ENCODE measurements at regions not wholly inside any gene's neighbourhood (a gene's known extent, or its start where the extent isn't known, plus 50 kb on each side); places are given as distances from the start of the nearest gene placed in this dataset.

GRCh38 chr11:81004576-81004975, 1563.7 kb upstream of the TENM4 start:
- Histone ChIP-seq H3K27me3 (ENCODE audit: insufficient read depth, poor library complexity, severe bottlenecking) (no peaks in the 10 kb centered on the region), H3K4me3 (replicated peaks; ENCODE audit: insufficient read depth, low read length) (no peak overlapping the region), H3K27ac (replicated peaks) (no peak overlapping the region)
- no peak for DNase-seq (ENCODE audit: low read depth in 1 of 2, low spot score in 1 of 2)
- TF ChIP-seq GABPA (IDR thresholded peaks at IDR 0.05; ENCODE audit: low read depth) (no peak), SPI1 (IDR thresholded peaks at IDR 0.05; ENCODE audit: borderline replicate concordance, low read depth) (no peak), POLR2AphosphoS5 (IDR thresholded peaks at IDR 0.05; ENCODE audit: low read depth) (no peak), CTCF (IDR thresholded peaks at IDR 0.05; ENCODE audit: insufficient read depth, low read length) (no peak), REST (IDR thresholded peaks at IDR 0.05; ENCODE audit: insufficient replicate concordance, low read depth) (no peak)

GRCh38 chr11:81002374-81002773, 1561.5 kb upstream of the TENM4 start:
- Histone ChIP-seq H3K27me3 (ENCODE audit: insufficient read depth, poor library complexity, severe bottlenecking) (no peaks in the 10 kb centered on the region), H3K27ac (replicated peaks) (no peak overlapping the region), H3K4me3 (replicated peaks; ENCODE audit: insufficient read depth, low read length) (no peak overlapping the region)
- no peak for TF ChIP-seq SPI1 (IDR thresholded peaks at IDR 0.05; ENCODE audit: borderline replicate concordance, low read depth)
- TF ChIP-seq CTCF (IDR thresholded peaks at IDR 0.05; ENCODE audit: insufficient read depth, low read length): no peak
- TF ChIP-seq REST (IDR thresholded peaks at IDR 0.05; ENCODE audit: insufficient replicate concordance, low read depth): no peak
- TF ChIP-seq POLR2AphosphoS5 (IDR thresholded peaks at IDR 0.05; ENCODE audit: low read depth): no peak
- TF ChIP-seq GABPA (IDR thresholded peaks at IDR 0.05; ENCODE audit: low read depth): no peak
- no peak for DNase-seq (ENCODE audit: low read depth in 1 of 2, low spot score in 1 of 2)

- no peaks in the 10 kb centered on the region for H3K27me3 ChIP-seq (ENCODE audit: insufficient read depth, poor library complexity, severe bottlenecking)
- no peak overlapping the region for H3K27ac ChIP-seq (replicated peaks)
- no peak overlapping the region for H3K4me3 ChIP-seq (replicated peaks; ENCODE audit: insufficient read depth, low read length)
- no peak for TF ChIP-seq POLR2AphosphoS5 (IDR thresholded peaks at IDR 0.05; ENCODE audit: low read depth)
- TF ChIP-seq REST (IDR thresholded peaks at IDR 0.05; ENCODE audit: insufficient replicate concordance, low read depth): no peak
- no peak for TF ChIP-seq SPI1 (IDR thresholded peaks at IDR 0.05; ENCODE audit: borderline replicate concordance, low read depth)
- no peak for TF ChIP-seq GABPA (IDR thresholded peaks at IDR 0.05; ENCODE audit: low read depth)
- DNase-seq (ENCODE audit: low read depth in 1 of 2, low spot score in 1 of 2): no peak
Measured at GRCh38 chr11:81000735-81001134, 1559.9 kb upstream of the TENM4 start.

All from HL-60 (cell line).